ENCODE measurements at regions not wholly inside any gene's neighbourhood (a gene's known extent, or its start where the extent isn't known, plus 50 kb on each side); places are given as distances from the start of the nearest gene placed in this dataset.

DNA sequence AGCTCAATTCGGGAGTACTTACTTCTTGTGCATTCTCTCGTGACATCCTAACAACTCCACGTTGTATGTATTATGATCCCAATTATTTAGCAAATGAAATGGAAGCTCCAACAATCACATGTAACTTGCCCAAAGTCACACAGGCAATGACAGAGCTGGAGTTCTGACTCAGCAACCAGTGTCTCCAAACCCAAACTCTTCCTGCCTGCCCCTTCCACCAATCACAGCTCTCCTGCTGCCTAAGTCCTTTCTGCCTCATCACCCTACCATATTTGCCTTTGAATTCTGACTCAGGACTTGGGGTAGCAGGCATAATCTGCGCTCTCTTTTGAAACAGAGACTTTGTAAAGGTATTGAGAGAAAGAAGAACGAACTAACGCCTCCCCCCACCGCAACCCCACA lies 245.2 kb upstream of the MAF start:
- TF ChIP-seq, protein P1, sequence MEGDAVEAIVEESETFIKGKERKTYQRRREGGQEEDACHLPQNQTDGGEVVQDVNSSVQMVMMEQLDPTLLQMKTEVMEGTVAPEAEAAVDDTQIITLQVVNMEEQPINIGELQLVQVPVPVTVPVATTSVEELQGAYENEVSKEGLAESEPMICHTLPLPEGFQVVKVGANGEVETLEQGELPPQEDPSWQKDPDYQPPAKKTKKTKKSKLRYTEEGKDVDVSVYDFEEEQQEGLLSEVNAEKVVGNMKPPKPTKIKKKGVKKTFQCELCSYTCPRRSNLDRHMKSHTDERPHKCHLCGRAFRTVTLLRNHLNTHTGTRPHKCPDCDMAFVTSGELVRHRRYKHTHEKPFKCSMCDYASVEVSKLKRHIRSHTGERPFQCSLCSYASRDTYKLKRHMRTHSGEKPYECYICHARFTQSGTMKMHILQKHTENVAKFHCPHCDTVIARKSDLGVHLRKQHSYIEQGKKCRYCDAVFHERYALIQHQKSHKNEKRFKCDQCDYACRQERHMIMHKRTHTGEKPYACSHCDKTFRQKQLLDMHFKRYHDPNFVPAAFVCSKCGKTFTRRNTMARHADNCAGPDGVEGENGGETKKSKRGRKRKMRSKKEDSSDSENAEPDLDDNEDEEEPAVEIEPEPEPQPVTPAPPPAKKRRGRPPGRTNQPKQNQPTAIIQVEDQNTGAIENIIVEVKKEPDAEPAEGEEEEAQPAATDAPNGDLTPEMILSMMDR (IDR thresholded peaks at IDR 0.05) = no peak
- TF ChIP-seq POLR2A (IDR thresholded peaks at IDR 0.05) (no peak), EP300 (IDR thresholded peaks at IDR 0.05) (no peak)
